ENCODE measurements at regions not wholly inside any gene's neighbourhood (a gene's known extent, or its start where the extent isn't known, plus 50 kb on each side); places are given as distances from the start of the nearest gene placed in this dataset.

GRCh38 chrX:99913611-99914010 is 496.5 kb downstream of the PCDH19 start:
- no peak for TF ChIP-seq CTCF (conservative IDR thresholded peaks at IDR 0.05; ENCODE audit: low read depth, low read length)
- TF ChIP-seq USF2 (IDR thresholded peaks at IDR 0.05; ENCODE audit: low read depth, low read length): no peak
- no peak for TF ChIP-seq POLR2A (IDR thresholded peaks at IDR 0.05; ENCODE audit: low read depth, low read length)
- TF ChIP-seq SMC3 (IDR thresholded peaks at IDR 0.05; ENCODE audit: low read depth, low read length): no peak
- no peak for TF ChIP-seq NFE2L2 (IDR thresholded peaks at IDR 0.05; ENCODE audit: low read depth, low read length)
- TF ChIP-seq MXI1 (IDR thresholded peaks at IDR 0.05; ENCODE audit: borderline replicate concordance, low read depth, low read length): no peak
- TF ChIP-seq MAFK (IDR thresholded peaks at IDR 0.05; ENCODE audit: low read depth, low read length): no peak

Measured in IMR-90 (cell line).